SK-N-SH (cell line): ENCODE measurements at regions not wholly inside any gene's neighbourhood (a gene's known extent, or its start where the extent isn't known, plus 50 kb on each side); places are given as distances from the start of the nearest gene placed in this dataset.

Experiments used
- CTCF ChIA-PET: fragments of 300-600, 350-600 bp; formaldehyde crosslinking; extraction: SDS; loops from one replicate; lab custom pipeline; 2021; lab: Yijun Ruan, JAX
- POLR2A ChIA-PET: fragments of 350-600 bp; sonication (Branson Sonifier 250); formaldehyde crosslinking; extraction: SDS; loops from one replicate; lab custom pipeline; 2020; ENCODE audit warnings: antibody characterized with exemption, inconsistent platforms; lab: Yijun Ruan, JAX
- DNase-seq: peaks from one replicate; pipeline ENCODE4 v3.0.0; 2012
- H2AFZ ChIP-seq: fragments of 200-600 bp; sonication (generic); 2 replicates; pipeline ENCODE4 v1.8.1; 2016; ENCODE audit warnings: antibody characterized with exemption, mild to moderate bottlenecking, low read depth
- H3F3A ChIP-seq: fragments of 200-600 bp; sonication (generic); replicated peaks from 2 replicates; pipeline ENCODE3; 2016; ENCODE audit warnings: antibody characterized with exemption, mild to moderate bottlenecking; ENCODE audit not compliant: insufficient read depth
- H3K27ac ChIP-seq, 2 experiments: fragments of 200-500 bp in 1 of 2; fragments of 200-600 bp in 1 of 2; sonication (Bioruptor generic) in 1 of 2; sonication (generic), shearing (Covaris generic) in 1 of 2; 2 replicates each; pipeline versions ENCODE4 v1.5.1 to v1.6.1; 2014 to 2016; ENCODE audit warnings: low read depth in 2 of 2, inconsistent platforms in 1 of 2, low read length in 1 of 2, mild to moderate bottlenecking in 1 of 2, mixed read lengths in 1 of 2
- H3K27me3 ChIP-seq: fragments of 200-600 bp; sonication (generic), shearing (Covaris generic); 2 replicates; pipeline ENCODE4 v1.6.1; 2016; ENCODE audit warnings: mixed run types; ENCODE audit not compliant: insufficient read depth
- H3K36me3 ChIP-seq, 2 experiments: fragments of 200-500 bp in 1 of 2; fragments of 200-600 bp in 1 of 2; sonication (Bioruptor generic) in 1 of 2; sonication (generic) in 1 of 2; replicated peaks in 1 of 2; 2 replicates each; pipeline versions ENCODE3 to v1.5.1; 2014 to 2016; ENCODE audit warnings: low read length in 1 of 2, mild to moderate bottlenecking in 1 of 2; ENCODE audit not compliant: insufficient read depth in 2 of 2, control insufficient read depth in 1 of 2
- H3K4me1 ChIP-seq, 2 experiments: fragments of 200-500 bp in 1 of 2; fragments of 200-600 bp in 1 of 2; sonication (Bioruptor generic) in 1 of 2; sonication (generic), shearing (Covaris generic) in 1 of 2; 2 replicates each; pipeline versions ENCODE4 v1.5.1 to v1.6.1; 2014 to 2016; ENCODE audit warnings: low read depth in 1 of 2, low read length in 1 of 2, mixed run types in 1 of 2; ENCODE audit not compliant: insufficient read depth in 2 of 2, control insufficient read depth in 1 of 2
- H3K4me2 ChIP-seq: fragments of 200-600 bp; sonication (generic), shearing (Covaris generic); 2 replicates; pipeline ENCODE4 v1.6.1; 2017; ENCODE audit warnings: mixed run types
- H3K4me3 ChIP-seq, 2 experiments: fragments of 200-500 bp in 1 of 2; fragments of 200-600 bp in 1 of 2; sonication (Bioruptor generic) in 1 of 2; sonication (generic), shearing (Covaris generic) in 1 of 2; 2 replicates each; pipeline versions ENCODE4 v1.5.1 to v1.8.1; 2014 to 2016; ENCODE audit warnings: low read depth in 2 of 2, inconsistent platforms in 1 of 2, low read length in 1 of 2, mild to moderate bottlenecking in 1 of 2, mixed read lengths in 1 of 2, moderate library complexity in 1 of 2
- H3K79me2 ChIP-seq: fragments of 200-600 bp; sonication (generic); 2 replicates; pipeline ENCODE4 v1.8.1; 2017; ENCODE audit warnings: mild to moderate bottlenecking; ENCODE audit not compliant: insufficient read depth
- H3K9ac ChIP-seq: fragments of 200-600 bp; sonication (generic); 2 replicates; pipeline ENCODE4 v1.6.1; 2017; ENCODE audit warnings: mixed run types
- H3K9me2 ChIP-seq: fragments of 200-600 bp; sonication (generic); 2 replicates; pipeline ENCODE4 v1.6.1; 2017; ENCODE audit warnings: mixed run types
- H3K9me3 ChIP-seq: fragments of 200-600 bp; sonication (generic); 2 replicates; pipeline ENCODE4 v1.6.1; 2017; ENCODE audit warnings: mixed run types, mild to moderate bottlenecking, moderate library complexity
- H4K20me1 ChIP-seq: fragments of 200-600 bp; sonication (generic); 2 replicates; pipeline ENCODE4 v1.6.1; 2017; ENCODE audit warnings: mild to moderate bottlenecking, mixed run types; ENCODE audit not compliant: insufficient read depth
- CHD2 ChIP-seq: fragments of 150-350 bp; IDR thresholded peaks from 2 replicates; pipeline ENCODE4 v1.6.1; 2018; ENCODE audit warnings: low read length; ENCODE audit not compliant: partially characterized antibody
- ELF1 ChIP-seq: IDR thresholded peaks from 2 replicates; pipeline ENCODE4 v1.4.0; 2012
- EZH2phosphoT487 ChIP-seq: fragments of 200-600 bp; sonication (generic); IDR thresholded peaks from 2 replicates; pipeline ENCODE4 v1.6.1; 2017; ENCODE audit warnings: low read depth, mixed run types, mild to moderate bottlenecking, antibody characterized with exemption, moderate library complexity, borderline replicate concordance
- FOSL2 ChIP-seq: IDR thresholded peaks from 2 replicates; pipeline ENCODE4 v1.4.0; 2012; ENCODE audit warnings: low read depth, mild to moderate bottlenecking, moderate library complexity, borderline replicate concordance
- FOXJ3 ChIP-seq: sonication (generic); formaldehyde crosslinking; IDR thresholded peaks from 2 replicates; pipeline ENCODE4 v1.5.1; 2020; ENCODE audit warnings: mild to moderate bottlenecking, missing genetic modification reagents
- MEF2A ChIP-seq: IDR thresholded peaks from 2 replicates; pipeline ENCODE4 v1.4.0; 2012; ENCODE audit warnings: low read depth, borderline replicate concordance
- POLR2AphosphoS5 ChIP-seq: IDR thresholded peaks from 2 replicates; pipeline ENCODE4 v1.6.1; 2012; ENCODE audit warnings: low read depth, low read length
- RXRA ChIP-seq: IDR thresholded peaks from 2 replicates; pipeline ENCODE4 v1.4.0; 2012; ENCODE audit warnings: low read depth, mild to moderate bottlenecking, borderline replicate concordance
- SMC3 ChIP-seq: IDR thresholded peaks from 2 replicates; pipeline ENCODE4 v1.6.1; 2012; ENCODE audit warnings: low read depth, low read length, improper control_type of control experiment
- TAF1 ChIP-seq: IDR thresholded peaks from 2 replicates; pipeline ENCODE4 v1.6.1; 2012; ENCODE audit warnings: low read depth, mild to moderate bottlenecking, low read length, moderate library complexity, borderline replicate concordance
- YY1 ChIP-seq: IDR thresholded peaks from 2 replicates; pipeline ENCODE4 v1.4.0; 2012; ENCODE audit warnings: low read depth, mild to moderate bottlenecking
- WGBS: methylation state at CpG from one replicate; pipeline ENCODE4 v1.1.6; 2017; ENCODE audit warnings: low lambda C conversion rate; 5-methylcytosine and 5-hydroxymethylcytosine counted together
- small RNA-seq, 7 experiments: library from RNA; depleted of rRNA; stranded (forward); fragments of <200 nt; gene quantifications; one replicate each; pipeline ENCODE3, GENCODE V24; 2012
- TF ChIP-seq, protein P1 (sequence below): fragments of 150-350 bp; IDR thresholded peaks from 2 replicates; pipeline ENCODE4 v1.6.1; 2016; ENCODE audit warnings: mild to moderate bottlenecking, low read depth, low read length
- TF ChIP-seq, protein P2 (sequence below): IDR thresholded peaks from 2 replicates; pipeline ENCODE4 v1.4.0; 2012; ENCODE audit warnings: low read depth, borderline replicate concordance

DNA sequence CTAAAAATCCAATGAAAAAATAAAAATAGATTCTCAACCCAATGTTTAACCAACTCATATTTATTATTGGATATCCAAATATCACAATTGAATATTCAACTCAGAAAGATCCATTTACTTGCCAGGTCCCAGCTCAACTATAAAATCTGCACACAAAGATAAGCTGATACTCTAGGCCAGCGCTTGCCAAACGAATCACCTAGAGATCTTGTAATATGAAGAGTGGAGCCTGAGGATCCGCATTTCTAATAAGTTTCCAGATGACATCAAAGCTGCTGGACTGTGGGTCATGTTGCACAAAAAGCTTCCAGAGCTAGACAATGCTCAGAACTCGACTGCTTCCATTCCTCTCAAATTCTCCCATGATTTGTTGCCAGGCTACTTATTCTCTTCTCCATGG lies 51.7 kb upstream of the HSF2 start:
- TF ChIP-seq EZH2phosphoT487 (no peak), SMC3 (no peak), RXRA (no peak), CHD2 (no peak), TAF1 (no peak), FOSL2 (no peak), FOXJ3 (CRISPR knock-in tag) (no peak), YY1 (no peak), POLR2AphosphoS5 (no peak), ELF1 (no peak), MEF2A (no peak)
- TF ChIP-seq, protein P1, sequence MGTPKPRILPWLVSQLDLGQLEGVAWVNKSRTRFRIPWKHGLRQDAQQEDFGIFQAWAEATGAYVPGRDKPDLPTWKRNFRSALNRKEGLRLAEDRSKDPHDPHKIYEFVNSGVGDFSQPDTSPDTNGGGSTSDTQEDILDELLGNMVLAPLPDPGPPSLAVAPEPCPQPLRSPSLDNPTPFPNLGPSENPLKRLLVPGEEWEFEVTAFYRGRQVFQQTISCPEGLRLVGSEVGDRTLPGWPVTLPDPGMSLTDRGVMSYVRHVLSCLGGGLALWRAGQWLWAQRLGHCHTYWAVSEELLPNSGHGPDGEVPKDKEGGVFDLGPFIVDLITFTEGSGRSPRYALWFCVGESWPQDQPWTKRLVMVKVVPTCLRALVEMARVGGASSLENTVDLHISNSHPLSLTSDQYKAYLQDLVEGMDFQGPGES: no peak
- TF ChIP-seq, protein P2, sequence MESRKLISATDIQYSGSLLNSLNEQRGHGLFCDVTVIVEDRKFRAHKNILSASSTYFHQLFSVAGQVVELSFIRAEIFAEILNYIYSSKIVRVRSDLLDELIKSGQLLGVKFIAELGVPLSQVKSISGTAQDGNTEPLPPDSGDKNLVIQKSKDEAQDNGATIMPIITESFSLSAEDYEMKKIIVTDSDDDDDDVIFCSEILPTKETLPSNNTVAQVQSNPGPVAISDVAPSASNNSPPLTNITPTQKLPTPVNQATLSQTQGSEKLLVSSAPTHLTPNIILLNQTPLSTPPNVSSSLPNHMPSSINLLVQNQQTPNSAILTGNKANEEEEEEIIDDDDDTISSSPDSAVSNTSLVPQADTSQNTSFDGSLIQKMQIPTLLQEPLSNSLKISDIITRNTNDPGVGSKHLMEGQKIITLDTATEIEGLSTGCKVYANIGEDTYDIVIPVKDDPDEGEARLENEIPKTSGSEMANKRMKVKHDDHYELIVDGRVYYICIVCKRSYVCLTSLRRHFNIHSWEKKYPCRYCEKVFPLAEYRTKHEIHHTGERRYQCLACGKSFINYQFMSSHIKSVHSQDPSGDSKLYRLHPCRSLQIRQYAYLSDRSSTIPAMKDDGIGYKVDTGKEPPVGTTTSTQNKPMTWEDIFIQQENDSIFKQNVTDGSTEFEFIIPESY: no peak
- TF ChIP-seq, all 33 proteins: peak for 0
- H2AFZ ChIP-seq: no peak overlapping the region
- no peak overlapping the region for H3K4me2 ChIP-seq
- H4K20me1 ChIP-seq: no peaks in the 10 kb centered on the region
- H3K27ac ChIP-seq: no peak overlapping the region
- ChIA-PET POLR2A (no interaction called here), CTCF (no interaction called here)
- no peaks in the 10 kb centered on the region for H3K36me3 ChIP-seq
- no peak overlapping the region for H3K4me3 ChIP-seq
- no peaks in the 10 kb centered on the region for H3K9me3 ChIP-seq
- DNase-seq: no peak
- no peaks in the 10 kb centered on the region; a peak in 1 of 4 replicates for H3K4me1 ChIP-seq
- H3K79me2 ChIP-seq: no peaks in the 10 kb centered on the region
- H3K27me3 ChIP-seq: no peaks in the 10 kb centered on the region
- 38% methylated on average over 4 of the region's 4 CpGs for WGBS
- H3K9me2 ChIP-seq: no peaks in the 10 kb centered on the region
- no peaks in the 10 kb centered on the region for H3F3A ChIP-seq
- H3K9ac ChIP-seq: no peak overlapping the region

Small RNA genes lying in the stretch of these regions (small RNA-seq; reads per million reads assigned to genes)
- gene AL603865.2: 0 to 0.19 (median 0) reads per million in 7 experiments
- gene RNU1-18P: 0 to 1.1 (median 0.13) reads per million in 7 experiments
- 0 to 0.52 (median 0.06) reads per million in 7 experiments for gene RNU2-8P
- gene RNU4-76P: 0 reads per million in 7 experiments
